Naive thymus-derived CD4-positive, alpha-beta T cell (primary cell): ENCODE measurements at regions not wholly inside any gene's neighbourhood (a gene's known extent, or its start where the extent isn't known, plus 50 kb on each side); places are given as distances from the start of the nearest gene placed in this dataset.

Source experiments
- ATAC-seq: fragments of 150-1000 bp; cut with Tn5 transposase; 2 replicates; pipeline ENCODE4 v1.10.0; 2021; ENCODE audit warnings: mild to moderate bottlenecking, moderate library complexity
- CTCF ChIA-PET: fragments of 350-600 bp; sonication (Branson Sonifier 250); formaldehyde crosslinking; loops from one replicate; lab custom pipeline; 2021; ENCODE audit warnings: antibody characterized with exemption; lab: Charles Lee
- POLR2A ChIA-PET: fragments of 350-600 bp; sonication (Branson Sonifier 250); formaldehyde crosslinking; loops from one replicate; lab custom pipeline; 2021; ENCODE audit warnings: antibody characterized with exemption, inconsistent platforms; lab: Charles Lee
- DNase-seq, 9 donors: peaks; one replicate each; pipeline versions ENCODE4 v3.0.0 to v3.0.0-alpha.2; 2020 to 2022; ENCODE audit warnings: mixed read lengths in 1 of 9
- H3K27ac ChIP-seq: one replicate; pipeline ENCODE4 v1.7.0; 2013; ENCODE audit warnings: mild to moderate bottlenecking, low read depth, low read length, moderate library complexity
- H3K27me3 ChIP-seq, 2 donors: one replicate each; pipeline ENCODE4 v1.7.0; 2013; ENCODE audit warnings: low read length in 2 of 2, mild to moderate bottlenecking in 2 of 2, moderate library complexity in 2 of 2; ENCODE audit not compliant: control insufficient read depth in 2 of 2, insufficient read depth in 2 of 2
- H3K36me3 ChIP-seq, 3 experiments: 1 replicate in 2 of 3; 2 replicates in 1 of 3; pipeline ENCODE4 v1.7.0; 2013; ENCODE audit warnings: low read length in 3 of 3, mild to moderate bottlenecking in 3 of 3, moderate library complexity in 1 of 3; ENCODE audit not compliant: insufficient read depth in 3 of 3, control insufficient read depth in 2 of 3
- H3K4me1 ChIP-seq, 2 donors: one replicate each; pipeline ENCODE4 v1.7.0; 2013; ENCODE audit warnings: low read length in 2 of 2, mild to moderate bottlenecking in 2 of 2, moderate library complexity in 1 of 2; ENCODE audit not compliant: control insufficient read depth in 2 of 2, insufficient read depth in 2 of 2
- H3K4me3 ChIP-seq: 2 replicates; pipeline ENCODE4 v1.7.0; 2013; ENCODE audit warnings: mild to moderate bottlenecking, low read length
- H3K9me3 ChIP-seq, 3 experiments: 1 replicate in 2 of 3; 2 replicates in 1 of 3; pipeline ENCODE4 v1.7.0; 2013; ENCODE audit warnings: low read length in 3 of 3; ENCODE audit not compliant: control insufficient read depth in 2 of 3
- H3K27ac Mint-ChIP-seq, 9 donors: one replicate each; pipeline ENCODE4 v1.8.0; 2020 to 2022; ENCODE audit warnings: mixed read lengths in 9 of 9, mild to moderate bottlenecking in 8 of 9, moderate library complexity in 5 of 9, inconsistent platforms in 2 of 9
- H3K27me3 Mint-ChIP-seq, 5 donors: one replicate each; pipeline ENCODE4 v1.8.0; 2021 to 2022; ENCODE audit warnings: mixed read lengths in 5 of 5, mild to moderate bottlenecking in 1 of 5
- H3K36me3 Mint-ChIP-seq, 5 donors: one replicate each; pipeline ENCODE4 v1.8.0; 2020 to 2022; ENCODE audit warnings: mixed read lengths in 5 of 5, mild to moderate bottlenecking in 3 of 5, inconsistent platforms in 1 of 5
- H3K4me1 Mint-ChIP-seq, 7 donors: one replicate each; pipeline ENCODE4 v1.8.0; 2020 to 2022; ENCODE audit warnings: mixed read lengths in 7 of 7, mild to moderate bottlenecking in 3 of 7, inconsistent platforms in 1 of 7
- H3K4me3 Mint-ChIP-seq, 10 donors: one replicate each; pipeline ENCODE4 v1.8.0; 2020 to 2022; ENCODE audit warnings: mild to moderate bottlenecking in 10 of 10, mixed read lengths in 10 of 10, moderate library complexity in 6 of 10, inconsistent platforms in 2 of 10
- H3K9me3 Mint-ChIP-seq, 11 donors: one replicate each; pipeline ENCODE4 v1.8.0; 2020 to 2022; ENCODE audit warnings: mixed read lengths in 11 of 11, mild to moderate bottlenecking in 4 of 11, inconsistent platforms in 1 of 11, moderate library complexity in 1 of 11
- intact Hi-C, 2 donors: fragments of 100-400 bp; cut with micrococcal nuclease; formaldehyde crosslinking; loops; one replicate each; pipeline ENCODE4 v1.15.1; 2023

- no peak for DNase-seq
- no peak overlapping the region for H3K4me3 Mint-ChIP-seq
- no peak for ATAC-seq
- Histone ChIP-seq H3K4me1 (no peaks in the 10 kb centered on the region), H3K36me3 (no peaks in the 10 kb centered on the region), H3K27ac (no peak overlapping the region), H3K4me3 (no peak overlapping the region), H3K27me3 (no peaks in the 10 kb centered on the region), H3K9me3 (no peaks in the 10 kb centered on the region)
- no peak overlapping the region for H3K27ac Mint-ChIP-seq
- H3K4me1 Mint-ChIP-seq, result peaks cover 0 to 2% (median 0%) of the 10 kb centered on the region in 7 donors
- H3K9me3 Mint-ChIP-seq, result peaks cover 0 to 5% (median 0%) of the 10 kb centered on the region in 11 donors
- ChIA-PET CTCF (no interaction called here), POLR2A (no interaction called here)
- no peaks in the 10 kb centered on the region for H3K36me3 Mint-ChIP-seq
- H3K27me3 Mint-ChIP-seq, result no peaks in the 10 kb centered on the region
- intact Hi-C loops, result no loop called here
These were observed 50.7 kb upstream of the MAOA start for GRCh38 chrX:43605351-43605750.
